NCI-H2227 treated with DMSO at 0.1 percent for 48 hours (cell line): ENCODE measurements at regions not wholly inside any gene's neighbourhood (a gene's known extent, or its start where the extent isn't known, plus 50 kb on each side); places are given as distances from the start of the nearest gene placed in this dataset.

Source experiments
- DNase-seq: peaks from one replicate; lab custom pipeline; 2025; lab: John Stamatoyannopoulos, UW

DNA sequence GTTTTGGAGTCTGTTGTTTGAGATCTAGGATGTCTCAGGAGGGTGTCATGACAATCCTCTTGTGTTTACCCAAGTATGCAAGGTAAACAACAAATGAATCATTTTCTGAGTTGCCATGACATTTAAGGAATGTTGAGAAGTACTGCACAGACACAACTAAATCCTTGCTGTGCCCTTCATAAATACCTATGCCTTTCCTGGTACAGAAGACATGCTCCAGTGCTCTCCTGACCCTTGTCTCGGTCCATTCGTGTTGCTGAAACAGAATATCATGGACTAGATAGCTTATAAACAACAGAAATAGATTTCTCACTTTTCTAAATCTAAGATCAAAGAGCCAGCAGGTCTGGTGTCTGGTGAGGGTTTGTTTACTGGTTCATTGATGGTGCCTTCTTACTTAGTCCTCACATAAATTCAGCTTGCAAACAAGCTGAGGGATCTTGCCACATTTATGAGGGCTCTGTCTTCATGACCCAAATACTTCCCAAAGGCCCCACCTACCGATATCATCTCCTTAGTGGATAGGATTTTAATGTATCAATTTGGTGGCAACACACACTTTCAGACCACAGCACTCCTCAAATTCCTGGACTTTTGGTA, 341.8 kb upstream of the SEMA3A start:
- DNase-seq, result no peak

DNA sequence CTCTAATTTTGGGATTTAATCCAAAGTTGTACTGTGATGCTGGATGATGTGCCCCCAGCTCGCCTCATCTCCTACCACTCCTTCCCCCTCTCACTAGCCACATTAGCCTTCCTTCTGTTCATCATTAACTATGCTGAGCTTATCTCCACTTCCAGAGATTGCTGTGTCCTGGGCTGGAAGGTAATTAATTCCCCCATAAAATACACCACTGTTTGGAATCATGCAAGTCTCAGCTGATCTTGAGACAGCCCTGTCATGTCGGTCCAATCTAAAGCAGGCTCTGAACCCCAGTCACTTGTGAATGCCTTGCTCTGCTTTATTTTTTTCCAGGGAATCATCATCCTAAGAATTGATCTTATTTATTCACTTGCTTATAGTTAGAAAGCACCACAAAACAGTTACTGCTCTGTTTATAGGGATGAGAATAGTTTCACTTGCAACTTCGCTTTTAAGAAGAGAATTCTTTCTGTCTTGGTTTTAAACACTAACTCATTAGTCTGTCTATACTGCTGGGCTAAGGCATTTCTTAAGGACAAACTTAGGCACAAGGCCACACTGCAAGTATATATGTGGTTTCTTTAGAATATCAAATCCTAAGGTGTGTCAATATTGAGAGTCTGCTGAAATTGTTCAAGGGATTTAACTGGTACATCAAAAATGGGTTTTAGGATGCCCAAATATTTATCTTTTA, 341.1 kb upstream of the SEMA3A start:
- DNase-seq, result no peak

DNA sequence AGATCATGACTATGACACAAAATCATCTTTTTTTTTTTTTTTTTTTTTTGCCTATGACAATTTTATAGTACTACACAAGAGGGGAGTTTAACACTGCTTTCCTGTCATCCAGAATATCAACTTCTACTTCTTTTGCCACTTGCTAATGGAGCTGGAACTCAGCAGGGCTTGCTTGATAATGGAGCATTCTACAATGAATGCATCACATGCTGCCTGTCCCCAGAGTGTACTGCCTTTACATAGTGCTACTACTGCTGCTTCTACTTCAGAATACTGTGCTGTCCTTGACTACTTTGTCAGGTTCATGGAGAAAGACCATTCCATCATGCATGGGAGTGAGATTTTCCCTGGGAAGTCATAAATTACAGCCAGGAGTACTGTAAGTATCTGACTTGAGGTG, 338.6 kb upstream of the SEMA3A start:
- no peak for DNase-seq

GRCh38 chr7:84532196-84532595, 337.6 kb upstream of the SEMA3A start:
- no peak for DNase-seq

GRCh38 chr7:84529480-84530205, 335.1 kb upstream of the SEMA3A start:
- DNase-seq, result no peak

DNA sequence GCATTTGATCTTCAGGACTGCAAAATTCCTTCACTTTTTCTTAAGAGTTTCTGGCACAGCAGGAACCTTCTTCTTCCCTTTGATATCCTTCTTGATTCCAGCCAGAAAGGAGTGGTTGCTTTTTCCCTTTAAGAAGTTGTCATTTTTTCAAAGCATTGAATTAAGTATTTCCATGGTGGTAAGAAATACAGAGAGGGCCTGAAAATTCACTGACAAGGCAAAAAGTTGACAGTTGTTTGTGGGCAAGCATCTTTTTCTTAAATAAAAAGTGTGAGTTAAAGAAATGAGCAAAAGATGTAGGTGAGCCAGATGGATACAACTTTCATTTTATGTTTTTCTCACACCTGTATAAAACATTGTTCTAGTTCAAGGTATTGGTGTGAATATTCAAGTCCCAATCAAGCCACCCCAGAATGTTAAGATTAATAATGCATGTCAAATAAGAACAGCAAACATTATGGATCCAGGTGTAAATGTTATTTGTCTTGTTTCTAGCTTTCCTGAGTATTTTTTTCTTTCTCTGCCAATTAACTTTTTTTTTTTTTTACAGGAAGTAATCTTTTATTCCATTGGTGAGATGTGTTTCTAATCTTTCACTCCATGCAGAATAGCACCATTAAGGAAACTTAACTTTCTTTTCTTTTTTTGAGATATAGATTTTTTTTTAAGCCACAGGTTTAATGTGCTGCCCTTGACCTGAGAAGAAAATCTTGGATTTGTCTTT, 334.3 kb upstream of the SEMA3A start:
- no peak for DNase-seq

DNA sequence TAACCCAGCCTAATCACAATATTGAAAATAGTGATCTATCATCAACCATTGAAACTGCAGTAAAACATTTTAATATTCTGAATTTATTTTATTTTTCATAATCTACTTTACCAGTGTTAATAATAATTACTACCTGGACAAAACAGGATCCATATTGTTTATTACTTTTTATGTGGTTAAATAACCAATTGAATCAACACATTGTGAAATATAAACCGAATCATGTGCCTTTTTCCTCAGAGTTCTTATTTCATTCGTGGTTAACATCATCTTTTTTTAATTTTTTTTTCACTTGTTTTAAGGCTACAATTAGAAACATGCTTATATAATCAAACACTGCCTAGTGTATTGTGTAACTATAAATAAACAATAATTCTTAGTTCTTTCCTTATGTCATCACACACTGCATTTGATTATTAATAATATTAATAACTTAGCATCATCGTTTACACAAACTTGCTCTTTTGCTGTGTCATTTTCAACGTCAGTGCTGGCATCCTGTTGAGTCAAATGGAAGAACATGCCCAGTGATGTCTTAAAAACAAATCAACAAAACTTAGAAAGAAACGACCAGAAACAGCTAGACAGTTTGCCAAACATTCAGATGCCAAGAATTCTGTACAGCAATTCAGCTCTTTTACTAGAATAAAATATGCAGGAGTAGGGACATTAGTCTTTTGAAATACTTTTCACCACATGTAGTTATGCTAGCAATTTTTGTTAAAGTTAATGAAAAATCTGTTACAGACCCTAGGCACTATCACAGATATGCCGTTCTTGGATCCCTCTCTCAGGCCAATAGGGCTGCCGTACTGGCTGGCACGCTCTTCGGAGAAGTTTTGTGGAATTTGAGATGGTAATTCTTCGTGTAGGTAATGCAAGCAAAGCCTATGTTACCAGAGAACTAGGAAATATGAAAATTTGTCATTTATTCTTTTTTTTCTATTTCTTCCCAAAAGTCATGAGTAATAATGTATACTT, 330.4 kb upstream of the SEMA3A start:
- DNase-seq, result no peak

- no peak for DNase-seq
Observed at GRCh38 chr7:84513061-84513460, 318.5 kb upstream of the SEMA3A start.

GRCh38 chr7:84512055-84512454, 317.5 kb upstream of the SEMA3A start:
- DNase-seq, result no peak

- no peak for DNase-seq
Observed at GRCh38 chr7:84510505-84510904, 315.9 kb upstream of the SEMA3A start.

DNA sequence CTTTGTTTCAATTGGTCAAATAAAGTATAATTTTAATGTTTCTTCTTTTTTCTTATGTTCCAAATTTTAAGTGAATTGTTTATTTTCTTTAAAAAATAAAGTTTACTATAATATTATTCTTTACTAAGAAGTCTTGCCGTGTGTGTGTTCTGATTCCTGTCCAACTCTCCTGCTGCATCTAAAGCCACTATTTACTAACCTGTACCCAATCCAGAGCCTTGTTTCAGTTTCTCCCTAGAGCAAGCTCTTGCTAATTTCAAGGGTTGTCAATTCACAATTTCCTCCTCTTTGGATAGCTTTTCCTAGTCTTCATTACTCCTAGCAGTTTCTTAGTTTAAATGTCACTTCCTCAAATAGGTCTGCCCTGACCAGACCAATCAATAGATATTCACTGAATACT, 314.9 kb upstream of the SEMA3A start:
- DNase-seq, result no peak

- no peak for DNase-seq
Observed at GRCh38 chr7:84508606-84509005, 314.0 kb upstream of the SEMA3A start.

GRCh38 chr7:84507529-84507928, 312.9 kb upstream of the SEMA3A start:
- DNase-seq, result no peak

DNA sequence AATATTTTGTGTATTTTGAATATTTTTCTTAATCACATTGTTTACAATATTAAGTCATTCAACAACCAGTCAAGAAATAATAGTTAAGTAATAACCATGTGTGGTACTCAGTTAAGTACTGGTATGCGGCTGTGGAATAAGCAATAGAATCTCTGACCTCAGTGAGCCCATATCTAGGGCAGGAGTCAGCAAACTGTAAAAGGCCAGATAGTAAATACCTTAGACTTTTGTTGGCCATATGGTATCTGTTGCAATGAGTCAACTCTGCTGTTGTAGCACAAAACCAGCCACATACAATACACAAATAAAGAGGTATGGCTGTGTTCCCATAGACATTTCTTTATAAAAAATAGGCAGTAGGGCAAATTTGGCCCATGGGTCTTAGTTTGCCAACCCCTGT, 311.6 kb upstream of the SEMA3A start:
- no peak for DNase-seq

DNA sequence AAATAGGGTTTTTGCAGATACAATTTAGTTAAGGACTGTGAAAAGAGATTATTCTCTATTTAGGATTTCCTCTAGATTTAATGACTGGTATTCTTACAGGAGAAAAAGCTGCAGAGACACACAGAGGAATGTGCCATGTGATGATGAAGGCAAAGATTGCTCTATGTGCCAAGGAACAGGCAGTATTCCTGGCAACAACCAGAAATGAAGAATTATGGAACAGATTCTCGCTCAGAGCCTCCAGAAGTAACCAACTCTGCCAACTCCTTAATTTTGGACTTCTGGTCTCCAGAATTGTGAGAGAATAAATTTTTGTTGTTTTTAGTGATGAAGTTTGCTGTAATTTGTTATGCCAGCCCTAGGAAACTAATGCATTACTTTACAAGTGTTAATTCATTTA, 307.6 kb upstream of the SEMA3A start:
- DNase-seq, result no peak

GRCh38 chr7:84497873-84498272, 303.3 kb upstream of the SEMA3A start:
- no peak for DNase-seq

DNA sequence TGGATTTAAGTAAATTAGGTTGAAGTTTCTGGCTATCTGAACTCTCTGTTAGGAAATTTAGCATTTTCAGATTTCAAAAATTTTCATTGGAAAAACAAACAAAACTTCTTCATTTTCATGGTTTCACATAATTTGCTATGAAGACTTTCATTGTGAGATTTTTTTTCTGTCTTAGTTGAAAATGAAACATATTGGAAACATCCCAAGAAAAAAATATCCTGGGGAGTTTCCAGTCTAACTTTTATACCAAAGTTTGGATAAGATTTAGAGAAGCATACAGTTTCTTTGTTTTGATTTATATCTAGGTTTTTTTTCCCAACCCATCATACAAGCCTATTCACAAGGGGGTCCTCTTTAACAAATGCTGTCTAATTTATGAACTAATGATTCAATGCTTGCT, 300.5 kb upstream of the SEMA3A start:
- DNase-seq, result no peak

DNA sequence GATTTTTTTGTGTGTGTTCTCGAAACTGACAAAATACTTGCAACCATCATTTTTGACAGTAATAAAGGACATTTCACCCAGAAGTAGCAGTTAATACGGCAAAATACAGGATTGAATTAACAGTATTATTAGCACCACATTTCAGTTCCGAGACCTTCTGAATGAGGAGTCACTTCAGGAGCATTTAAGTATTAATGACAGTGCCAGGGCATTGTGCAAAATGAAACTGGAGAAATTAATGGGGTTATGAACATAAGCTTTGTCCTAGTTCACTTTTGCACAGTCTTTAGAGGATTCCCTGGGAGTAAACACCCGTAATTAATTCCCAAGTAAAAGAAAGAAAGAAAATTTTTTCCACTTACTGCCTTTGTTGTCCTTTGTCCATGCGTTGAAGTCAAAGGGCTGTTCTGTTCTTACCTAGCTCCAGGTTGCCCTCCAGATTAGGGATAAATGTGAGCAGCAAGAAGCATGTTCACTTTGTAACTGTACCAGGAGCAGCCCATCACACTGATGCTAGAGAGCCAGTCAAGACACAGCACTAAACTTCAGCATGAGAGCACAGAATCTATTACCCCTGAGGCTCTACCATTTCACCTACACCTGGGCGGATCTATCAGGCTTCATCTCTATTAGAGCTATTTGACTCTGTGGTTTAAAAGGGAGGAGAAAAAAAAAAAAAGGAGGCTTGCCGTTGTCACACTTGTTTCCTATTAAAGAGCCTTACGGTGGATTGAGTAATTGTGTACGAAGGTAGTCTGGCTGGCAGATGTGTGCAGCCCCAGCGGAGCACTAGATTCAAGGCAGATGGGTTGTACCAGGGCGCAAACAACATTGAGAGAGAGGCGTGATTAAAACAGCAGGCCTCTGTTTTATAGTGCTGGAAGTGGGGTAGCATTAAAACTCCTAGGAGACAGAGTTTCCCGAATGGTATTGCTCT, 297.8 kb upstream of the SEMA3A start:
- DNase-seq, result peak; percentile 55

GRCh38 chr7:84490661-84491060, 296.1 kb upstream of the SEMA3A start:
- DNase-seq, result peak; percentile 38

DNA sequence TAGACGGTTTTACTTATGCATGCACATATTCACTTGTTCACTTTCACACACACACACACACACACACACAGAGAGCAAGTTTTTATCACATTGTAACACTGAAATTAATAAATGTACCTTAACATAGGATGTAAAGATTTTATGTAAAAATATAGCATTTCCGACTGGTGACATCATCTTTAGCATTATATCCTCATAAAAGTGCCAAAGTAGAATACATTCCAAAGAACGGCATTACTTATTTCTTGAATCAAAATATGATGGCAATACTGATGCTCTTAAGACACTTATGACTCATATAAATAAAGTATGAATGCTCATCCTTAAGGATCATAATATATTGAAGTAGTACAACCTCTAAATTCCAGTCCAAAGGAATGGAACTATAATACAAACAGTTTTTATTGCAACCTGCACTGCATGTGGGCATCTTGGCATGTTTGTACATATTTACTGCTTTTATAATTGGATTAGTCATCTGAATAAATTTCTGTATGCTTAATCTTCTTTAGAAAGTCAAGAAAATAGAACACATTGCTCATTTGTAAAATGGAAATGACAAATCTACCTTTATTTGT, 290.0 kb upstream of the SEMA3A start:
- no peak for DNase-seq
